GM12865 (cell line): ENCODE measurements at regions not wholly inside any gene's neighbourhood (a gene's known extent, or its start where the extent isn't known, plus 50 kb on each side); places are given as distances from the start of the nearest gene placed in this dataset.
A peak's percentile ranks its signal among the peaks of the same experiment; 100 is the strongest.

Source experiments
- DNase-seq: peaks from one replicate; pipeline ENCODE4 v3.0.0; 2010; ENCODE audit warnings: low read depth
- H3K4me3 ChIP-seq: 2 replicates; pipeline ENCODE4 v1.5.1; 2011; ENCODE audit warnings: mild to moderate bottlenecking, low read depth, low read length, control low read depth
- TF ChIP-seq, protein P1 (sequence below): IDR thresholded peaks from 2 replicates; pipeline ENCODE4 v1.5.1; 2011; ENCODE audit warnings: low read length, control low read depth, low read depth, inconsistent platforms; ENCODE audit not compliant: insufficient read depth; ENCODE audit errors: missing control alignments

DNA sequence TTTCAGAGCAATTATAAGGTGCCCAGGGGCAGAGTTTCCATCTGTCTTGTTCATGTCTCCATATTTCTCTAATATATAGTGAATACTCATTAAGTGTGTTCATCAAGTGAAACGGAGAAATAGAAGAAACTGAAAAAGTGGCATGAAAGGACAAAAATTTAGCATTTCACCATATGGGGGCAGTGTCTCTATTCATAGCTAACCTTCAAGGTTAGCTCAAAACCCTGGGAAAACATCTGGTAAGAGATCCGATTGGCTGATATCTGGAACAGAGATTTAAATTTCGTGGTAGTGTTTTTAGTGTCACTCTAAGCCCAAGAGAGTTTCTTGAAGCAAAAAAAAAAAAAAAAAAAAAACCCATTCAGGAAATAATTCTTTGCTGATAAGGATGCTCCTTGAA, 367.5 kb downstream of the DAD1 start:
- DNase-seq = peak; percentile 26
- H3K4me3 ChIP-seq = no peak overlapping the region
- TF ChIP-seq, protein P1, sequence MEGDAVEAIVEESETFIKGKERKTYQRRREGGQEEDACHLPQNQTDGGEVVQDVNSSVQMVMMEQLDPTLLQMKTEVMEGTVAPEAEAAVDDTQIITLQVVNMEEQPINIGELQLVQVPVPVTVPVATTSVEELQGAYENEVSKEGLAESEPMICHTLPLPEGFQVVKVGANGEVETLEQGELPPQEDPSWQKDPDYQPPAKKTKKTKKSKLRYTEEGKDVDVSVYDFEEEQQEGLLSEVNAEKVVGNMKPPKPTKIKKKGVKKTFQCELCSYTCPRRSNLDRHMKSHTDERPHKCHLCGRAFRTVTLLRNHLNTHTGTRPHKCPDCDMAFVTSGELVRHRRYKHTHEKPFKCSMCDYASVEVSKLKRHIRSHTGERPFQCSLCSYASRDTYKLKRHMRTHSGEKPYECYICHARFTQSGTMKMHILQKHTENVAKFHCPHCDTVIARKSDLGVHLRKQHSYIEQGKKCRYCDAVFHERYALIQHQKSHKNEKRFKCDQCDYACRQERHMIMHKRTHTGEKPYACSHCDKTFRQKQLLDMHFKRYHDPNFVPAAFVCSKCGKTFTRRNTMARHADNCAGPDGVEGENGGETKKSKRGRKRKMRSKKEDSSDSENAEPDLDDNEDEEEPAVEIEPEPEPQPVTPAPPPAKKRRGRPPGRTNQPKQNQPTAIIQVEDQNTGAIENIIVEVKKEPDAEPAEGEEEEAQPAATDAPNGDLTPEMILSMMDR = peak; percentile 36

DNA sequence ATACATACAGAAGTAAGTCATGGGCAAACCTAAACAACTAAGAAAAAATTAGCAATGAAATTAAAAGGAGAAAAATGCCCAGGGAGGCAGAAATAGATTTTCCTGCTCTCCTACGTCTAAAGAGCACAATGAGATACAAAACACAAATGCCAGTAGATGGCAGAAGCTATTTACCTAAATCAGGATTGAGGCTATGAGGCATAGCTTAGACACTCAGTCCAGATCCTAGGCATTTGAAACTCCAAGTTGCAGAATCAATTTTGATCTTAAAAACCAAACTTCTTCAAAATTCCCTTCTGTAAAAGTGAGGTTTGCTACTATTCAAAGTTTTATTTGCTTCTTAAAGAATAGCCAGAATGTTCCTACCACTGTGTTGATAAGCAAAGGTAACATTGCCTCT, 368.6 kb downstream of the DAD1 start:
- no peak for DNase-seq
- no peak overlapping the region for H3K4me3 ChIP-seq

DNA sequence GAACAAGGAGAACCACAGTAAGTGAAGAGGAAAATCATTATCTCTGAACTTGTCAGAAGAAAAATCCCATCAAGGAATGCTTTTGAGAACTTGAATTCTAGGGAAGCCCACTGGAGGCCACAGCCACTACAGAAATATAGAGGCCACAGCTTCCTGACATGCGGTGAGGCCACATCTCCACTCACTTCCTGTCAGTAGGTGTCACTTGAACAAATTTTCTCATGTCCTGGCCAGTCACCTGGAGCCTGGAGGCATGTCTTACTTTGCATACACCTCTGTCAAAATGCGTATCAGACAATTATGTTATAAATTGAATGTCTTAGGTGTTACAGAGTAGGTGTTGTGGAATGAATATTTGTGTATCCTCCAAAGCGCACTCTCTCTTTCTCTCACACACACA, 370.3 kb downstream of the DAD1 start:
- TF ChIP-seq, protein P1 = no peak
- peak; percentile 24 for DNase-seq

More for the DNA sequence above, 368.6 kb downstream of the DAD1 start:
- TF ChIP-seq, protein P1 = no peak

GRCh38 chr14:22213120-22213519, 375.9 kb downstream of the DAD1 start:
- TF ChIP-seq, protein P1 = no peak
- no peak for DNase-seq
- no peak overlapping the region for H3K4me3 ChIP-seq

More for the DNA sequence above, 370.3 kb downstream of the DAD1 start:
- no peak overlapping the region for H3K4me3 ChIP-seq

GRCh38 chr14:22210906-22211305, 378.1 kb downstream of the DAD1 start:
- H3K4me3 ChIP-seq = no peak overlapping the region
- TF ChIP-seq, protein P1 = no peak
- no peak for DNase-seq

- no peak overlapping the region for H3K4me3 ChIP-seq
- TF ChIP-seq, protein P1 = no peak
- DNase-seq = no peak
These were observed 379.0 kb downstream of the DAD1 start for GRCh38 chr14:22210026-22210425.

GRCh38 chr14:22203036-22203435, 386.0 kb downstream of the DAD1 start:
- no peak for DNase-seq
- H3K4me3 ChIP-seq = no peak overlapping the region
- TF ChIP-seq, protein P1 = no peak
